Activated CD4-positive, alpha-beta T cell treated with anti-CD3 and anti-CD28 coated beads, Interleukin-2, amount 50 U/mL, for 4 hours (primary cell): ENCODE measurements at regions not wholly inside any gene's neighbourhood (a gene's known extent, or its start where the extent isn't known, plus 50 kb on each side); places are given as distances from the start of the nearest gene placed in this dataset.

Experiments used
- DNase-seq, 2 experiments: peaks; one replicate each; pipeline ENCODE4 v3.0.0-alpha.2; 2020

DNA sequence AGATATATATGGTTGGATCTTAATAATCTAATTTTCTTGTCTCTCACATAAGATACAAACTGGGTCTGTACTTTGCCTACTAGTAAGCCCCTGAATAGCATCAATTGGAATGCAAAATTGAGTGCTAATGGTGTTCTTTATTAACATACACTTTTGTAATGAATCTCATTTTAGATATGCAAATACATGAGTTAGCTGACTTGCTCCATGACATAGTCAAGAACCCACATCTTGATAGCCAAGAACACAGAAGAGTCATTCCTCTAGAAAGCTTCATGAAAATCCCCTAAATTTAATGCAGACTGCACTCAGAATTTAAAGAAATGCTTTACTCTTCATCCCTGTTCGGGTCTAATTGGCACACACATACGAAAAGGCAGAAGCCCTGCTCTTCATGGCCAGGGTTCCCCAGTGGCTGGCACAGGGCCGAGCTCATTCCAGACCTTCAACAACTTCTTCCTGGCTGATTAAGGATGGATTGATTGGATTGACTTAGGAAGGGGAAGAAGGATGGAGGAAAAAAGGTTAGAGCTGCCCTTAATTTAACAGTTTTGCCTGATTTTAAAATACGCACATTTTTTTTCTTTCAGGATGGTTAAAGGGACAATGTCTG lies 431.1 kb upstream of the KLF6 start:
- no peak for DNase-seq

DNA sequence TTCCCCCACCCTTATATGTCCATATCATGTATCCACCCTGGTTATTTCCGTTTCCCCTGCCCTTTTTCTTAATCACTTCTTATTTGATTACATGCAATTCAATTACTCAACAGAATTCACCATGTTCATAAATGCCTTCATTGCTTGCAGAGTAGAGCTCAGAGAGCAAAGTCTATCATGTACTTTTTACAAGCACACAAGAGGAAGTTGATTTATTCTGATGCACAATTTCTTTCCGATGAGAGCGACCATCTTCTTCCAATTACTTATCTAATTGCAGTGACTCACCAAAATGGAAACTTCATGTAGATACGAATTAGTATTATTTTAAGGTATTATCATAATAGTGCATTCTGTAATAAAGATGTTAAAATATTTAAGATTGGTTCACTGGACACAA lies 430.5 kb upstream of the KLF6 start:
- no peak for DNase-seq

DNA sequence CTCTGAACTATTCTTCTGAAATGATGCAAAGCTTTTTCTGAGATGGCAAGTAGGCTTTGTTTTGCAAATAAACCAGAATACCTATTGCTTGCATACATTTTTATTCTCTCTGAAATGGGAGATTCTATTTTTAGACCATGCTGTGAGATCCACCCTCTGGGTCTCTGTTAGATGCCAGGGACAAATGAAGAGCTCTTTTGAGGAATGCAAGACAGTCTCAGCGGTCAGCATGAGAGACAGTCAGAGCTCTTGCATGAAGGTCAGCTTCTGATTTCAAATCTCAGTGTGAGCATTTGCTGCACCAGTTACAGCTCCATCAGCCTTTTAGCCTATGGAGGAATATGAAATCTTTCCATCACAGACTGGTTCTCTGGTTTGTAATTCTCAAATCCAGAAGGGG lies 429.9 kb upstream of the KLF6 start:
- DNase-seq: no peak

DNA sequence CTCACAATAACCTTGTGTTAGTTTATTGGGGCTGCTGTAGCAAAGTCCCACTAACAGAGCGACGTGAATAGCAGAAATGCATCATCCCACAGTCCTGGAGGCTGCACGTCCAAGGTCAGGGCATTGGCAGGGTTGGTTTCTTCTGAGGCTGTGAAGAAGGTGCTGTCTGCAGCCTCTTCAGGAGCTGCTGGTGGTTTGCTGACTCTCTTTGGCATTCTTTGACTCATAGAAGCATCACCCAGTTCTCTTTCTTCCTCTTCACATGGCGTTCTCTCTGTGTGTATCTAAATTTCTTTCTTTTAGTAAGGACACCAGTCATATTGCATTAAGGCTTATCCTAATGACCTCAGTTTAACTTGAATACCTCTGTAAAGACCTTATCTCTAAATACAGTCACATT lies 428.4 kb upstream of the KLF6 start:
- no peak for DNase-seq

DNA sequence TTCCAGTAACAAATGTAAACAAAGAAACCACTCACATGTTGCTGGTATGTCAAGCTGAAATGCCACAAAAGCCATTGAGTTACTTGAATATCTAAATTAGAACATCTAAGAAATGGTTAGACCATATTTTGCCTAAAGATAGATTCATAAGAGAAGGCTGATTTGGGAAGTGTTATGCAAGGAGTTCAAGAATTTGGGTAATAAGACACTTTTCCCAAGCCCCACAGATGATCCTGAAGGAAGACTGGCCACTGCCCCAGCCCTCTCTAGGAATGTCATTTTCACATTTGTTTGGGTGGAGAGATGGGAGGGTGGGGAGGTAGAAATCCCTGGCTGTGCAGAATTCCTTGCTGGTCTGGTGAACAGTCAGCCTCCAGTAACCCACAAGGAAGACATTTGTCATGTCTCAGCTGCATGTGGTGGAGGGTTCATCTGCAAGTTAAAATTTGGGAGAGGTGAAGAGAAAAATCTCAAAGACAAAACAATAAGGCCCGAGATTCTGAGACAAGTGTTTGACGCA lies 427.2 kb upstream of the KLF6 start:
- no peak for DNase-seq

DNA sequence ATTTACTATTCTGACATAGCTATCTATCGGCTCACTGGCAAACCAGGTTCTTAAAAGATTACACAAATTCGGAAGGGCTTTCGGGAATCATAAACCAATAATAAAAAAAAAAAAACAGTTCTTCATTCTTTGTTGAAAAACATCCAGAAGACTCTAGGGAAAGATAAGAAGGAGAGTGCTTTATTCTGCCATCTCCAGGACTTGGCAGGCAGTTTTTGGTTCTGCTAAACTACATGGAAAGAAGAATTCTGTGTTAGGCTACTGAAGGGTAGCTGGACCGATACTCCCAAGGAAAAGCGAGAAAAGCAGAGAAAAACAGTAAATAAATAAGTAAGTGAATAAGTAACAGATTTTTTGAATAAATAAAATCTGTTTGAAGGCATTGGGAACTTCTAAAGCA lies 423.5 kb upstream of the KLF6 start:
- DNase-seq: no peak

DNA sequence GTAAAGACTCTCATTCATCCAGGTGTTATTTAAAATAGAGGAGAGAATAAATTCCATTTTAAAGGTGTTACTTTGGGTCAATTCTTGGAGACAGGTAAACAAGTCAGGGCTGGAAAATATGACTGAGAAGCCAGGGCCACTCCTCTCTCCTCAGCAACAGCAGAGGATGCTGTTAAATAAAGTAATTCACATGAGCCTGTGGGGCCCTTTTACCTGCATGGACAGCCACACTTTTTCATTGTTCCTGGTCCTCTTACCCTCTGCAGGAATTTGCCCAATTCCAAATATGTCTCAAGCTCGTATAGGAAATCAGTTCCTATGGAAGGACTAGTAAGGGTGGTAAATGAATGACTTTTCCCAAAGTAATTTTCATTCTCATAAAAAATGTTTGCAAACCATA lies 420.1 kb upstream of the KLF6 start:
- DNase-seq: no peak

DNA sequence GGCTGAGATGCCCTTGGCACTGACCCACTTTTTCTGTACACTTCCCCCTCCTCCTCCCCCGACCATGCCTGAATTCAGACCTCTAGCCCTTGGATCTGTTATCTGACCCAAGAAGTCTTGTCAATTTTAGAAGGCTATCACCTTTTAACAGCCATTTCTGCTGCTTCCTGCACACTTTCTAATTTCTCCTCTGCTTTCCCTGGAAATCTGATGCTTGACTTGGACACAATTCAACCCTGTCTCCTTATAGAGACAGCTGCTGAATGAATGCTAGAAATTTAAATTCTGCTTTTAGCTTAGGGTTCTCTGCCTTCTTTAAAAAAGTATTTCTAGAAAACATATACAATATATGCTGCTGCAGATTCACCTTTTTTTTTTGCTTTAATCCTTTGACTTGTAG lies 417.9 kb upstream of the KLF6 start:
- no peak for DNase-seq

DNA sequence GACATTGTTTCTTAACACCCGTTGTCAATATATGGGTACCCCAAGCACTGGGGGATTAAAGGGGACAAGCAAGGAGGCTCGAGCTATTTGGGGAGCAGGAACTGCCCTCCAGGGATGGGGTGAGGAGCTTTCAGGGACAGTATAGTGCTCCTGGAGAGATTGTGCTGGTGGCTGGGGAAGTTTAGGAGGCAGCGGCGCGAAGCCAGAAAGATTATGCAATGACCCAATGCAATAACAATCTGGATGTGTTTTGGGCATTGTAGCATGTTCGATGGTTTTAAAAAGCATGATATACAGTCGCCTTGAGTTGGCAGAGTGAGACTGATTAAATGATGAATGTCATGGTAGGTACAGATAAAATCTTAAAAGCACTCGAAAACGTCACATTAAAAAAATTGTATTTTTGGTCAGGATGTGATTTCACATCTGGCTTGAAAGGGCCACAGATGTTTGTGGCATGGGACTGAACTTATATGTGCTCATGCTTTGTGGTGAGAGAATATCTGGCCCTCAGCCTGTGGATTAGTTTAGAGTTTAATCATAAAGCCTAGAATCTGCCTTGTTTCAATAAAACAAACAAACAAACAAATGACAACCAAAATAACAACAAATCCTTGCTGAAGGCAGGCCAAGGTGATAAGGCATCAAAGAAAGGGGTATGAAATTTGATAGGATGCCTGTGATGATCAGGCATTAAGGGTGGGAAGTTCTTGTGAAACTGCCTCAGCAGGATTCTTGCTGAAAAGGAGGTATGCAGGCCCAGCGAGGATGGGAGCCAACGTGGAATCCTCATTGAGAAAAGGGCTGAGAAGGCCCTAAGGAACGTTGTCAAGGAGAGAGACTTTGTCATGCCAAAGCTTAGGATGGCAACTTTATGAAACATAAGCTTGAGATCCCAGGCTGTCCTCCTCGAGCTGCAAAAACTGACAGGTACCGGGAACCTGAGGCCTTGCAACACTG lies 417.1 kb upstream of the KLF6 start:
- no peak for DNase-seq

DNA sequence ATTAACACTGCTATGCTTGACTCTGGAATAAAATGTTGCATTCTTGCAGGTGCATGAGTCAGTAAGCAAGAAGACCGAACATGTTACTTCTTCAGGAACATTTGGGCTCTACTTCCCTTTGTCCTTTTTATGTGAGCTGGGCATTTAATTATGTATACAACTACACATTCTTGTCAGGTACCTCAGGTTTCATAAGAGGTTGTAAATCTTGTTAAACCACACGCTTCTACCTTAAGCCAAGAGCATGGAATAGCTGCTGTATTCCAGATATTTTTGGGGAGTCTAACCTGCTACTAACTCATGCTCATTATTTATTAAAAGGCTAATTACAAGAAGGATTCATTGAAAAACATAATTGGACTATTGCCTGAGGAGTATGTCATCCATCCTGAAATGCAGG lies 414.2 kb upstream of the KLF6 start:
- DNase-seq: no peak

DNA sequence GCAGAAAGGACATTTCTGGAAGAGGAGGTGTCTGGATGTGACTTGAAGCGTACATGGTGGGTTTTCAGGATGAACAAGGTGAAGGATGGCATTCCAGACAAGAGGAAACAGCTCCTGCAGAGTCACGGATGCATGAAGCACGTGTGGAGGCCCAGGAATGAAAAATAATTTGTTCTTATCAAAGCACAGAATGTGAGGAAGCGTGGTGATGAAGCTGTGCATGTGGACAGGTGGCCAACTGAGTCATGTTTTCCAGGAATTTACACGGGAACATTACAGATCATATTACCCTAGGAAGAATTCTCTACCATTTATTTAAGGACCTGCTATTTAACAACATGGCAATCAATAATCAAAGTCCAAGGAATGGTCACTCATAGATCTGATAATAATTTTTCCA lies 413.2 kb upstream of the KLF6 start:
- no peak for DNase-seq

DNA sequence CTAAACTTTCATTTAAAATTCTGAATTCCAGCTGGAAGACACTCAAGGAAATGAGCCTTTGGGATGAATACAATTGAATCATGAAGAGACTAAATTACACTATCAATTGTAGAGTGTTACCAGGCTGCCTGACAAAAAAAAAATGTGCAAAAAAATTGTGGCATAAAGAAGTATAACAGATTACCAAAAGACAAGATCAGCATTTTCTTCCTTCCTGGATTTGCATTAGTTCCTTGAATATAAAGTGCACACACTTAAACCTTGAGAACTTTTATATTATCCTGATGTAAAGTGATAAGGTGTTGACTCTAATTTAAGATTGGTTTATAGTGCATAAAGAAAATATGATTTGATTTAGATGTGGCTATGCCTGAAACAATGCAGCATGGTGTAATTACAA lies 412.7 kb upstream of the KLF6 start:
- no peak for DNase-seq

DNA sequence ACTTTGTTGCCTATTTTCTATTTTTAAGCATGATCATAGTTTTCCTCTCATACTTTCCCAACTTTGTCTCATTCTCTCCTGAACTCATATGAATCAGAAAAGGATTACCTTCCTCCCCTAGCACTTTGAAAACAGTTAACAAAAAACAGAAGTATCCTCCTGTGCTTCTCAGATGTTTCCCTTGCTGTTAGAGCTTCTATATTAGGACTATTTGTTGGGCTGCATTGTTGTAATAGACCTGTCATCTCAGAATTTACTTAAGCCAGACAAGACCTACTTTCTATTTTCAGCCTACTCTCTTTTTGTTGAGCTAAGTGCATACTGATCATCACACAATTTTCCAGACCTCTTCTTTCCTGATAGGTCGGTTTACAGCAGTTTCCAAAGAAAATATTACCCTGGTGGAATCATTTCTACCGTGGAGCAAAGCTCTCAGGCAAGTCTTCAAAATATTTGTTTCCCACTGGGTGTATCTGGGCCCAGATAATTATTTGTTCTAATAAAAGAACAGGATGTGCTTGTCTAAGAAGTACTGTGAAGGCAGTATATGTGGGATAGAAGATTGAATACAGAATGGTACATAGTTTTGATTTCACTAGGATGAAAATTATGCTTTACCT lies 411.9 kb upstream of the KLF6 start:
- DNase-seq: no peak

DNA sequence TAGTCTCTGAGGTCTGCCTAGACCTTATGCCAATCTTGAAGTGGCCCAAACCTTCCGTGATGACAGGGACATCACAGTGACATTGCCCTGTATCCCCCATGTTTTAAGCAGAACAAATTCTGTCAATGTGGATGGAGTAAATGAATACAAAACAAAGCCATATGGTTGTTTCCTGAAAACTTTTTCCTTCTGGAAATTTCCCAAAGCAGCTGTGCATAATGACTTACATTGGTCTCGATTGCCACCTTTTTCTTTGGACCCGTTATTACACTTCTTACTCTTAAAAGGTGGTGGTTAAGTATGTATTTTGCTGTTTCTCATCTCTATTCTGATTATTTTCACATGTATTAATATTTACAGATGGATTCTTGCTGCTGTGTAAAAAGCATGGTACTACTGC lies 411.2 kb upstream of the KLF6 start:
- DNase-seq: no peak

DNA sequence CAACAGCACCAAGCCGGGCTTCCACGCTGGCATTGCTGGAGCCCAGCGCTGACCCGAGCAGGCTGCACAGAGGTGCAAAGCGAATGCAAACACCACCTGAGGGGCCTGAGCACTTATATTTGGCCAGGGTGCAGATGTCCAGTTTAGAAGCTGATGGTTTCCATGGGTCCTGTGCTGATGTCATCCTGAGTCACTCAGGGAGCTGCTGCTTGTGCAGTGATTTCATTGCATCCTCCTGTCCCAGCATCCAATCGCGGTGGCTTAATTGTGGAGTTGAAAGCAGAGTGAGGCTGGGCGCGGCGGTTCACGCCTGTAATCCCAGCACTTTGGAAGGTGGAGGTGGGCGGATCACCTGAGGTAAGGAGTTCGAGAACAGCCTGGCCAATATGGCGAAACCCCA lies 410.2 kb upstream of the KLF6 start:
- DNase-seq: no peak

DNA sequence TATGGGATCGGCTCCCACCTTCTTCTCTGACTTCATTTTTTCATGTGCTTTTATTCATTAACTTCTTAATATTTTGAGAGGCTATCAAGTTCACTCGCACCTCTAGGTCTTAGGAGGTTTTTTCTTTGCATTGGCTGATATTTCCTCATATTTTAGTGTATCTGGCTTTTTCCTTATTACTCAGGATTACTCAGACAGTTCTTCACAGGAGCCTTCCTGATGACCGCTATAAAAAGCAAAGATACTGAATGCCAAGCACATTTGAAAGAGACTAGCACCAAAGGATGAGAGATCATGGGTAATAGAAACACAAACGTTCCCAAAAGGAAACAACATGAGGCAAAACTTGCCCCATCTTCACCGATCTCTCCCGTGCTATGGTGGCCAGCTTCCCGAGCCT lies 409.2 kb upstream of the KLF6 start:
- DNase-seq: no peak

DNA sequence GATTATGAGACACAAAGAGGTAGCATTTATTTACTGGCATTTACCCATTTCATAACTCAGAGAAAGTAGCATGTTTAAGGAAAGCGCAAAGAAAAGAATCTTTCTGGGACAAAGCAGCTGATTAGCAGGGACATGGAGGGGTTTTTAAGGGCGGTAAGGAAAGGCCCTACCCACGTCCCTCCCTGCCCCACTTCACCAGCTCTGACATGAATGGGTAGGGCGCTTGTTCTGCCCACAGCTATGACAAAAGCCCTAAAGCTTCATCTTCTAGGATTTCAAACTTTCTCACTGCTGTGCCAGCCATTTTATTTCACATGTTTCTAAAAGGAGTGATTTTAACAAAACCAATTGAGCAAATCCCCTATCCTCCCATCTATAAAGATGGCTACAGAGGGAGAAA lies 406.9 kb upstream of the KLF6 start:
- no peak for DNase-seq

DNA sequence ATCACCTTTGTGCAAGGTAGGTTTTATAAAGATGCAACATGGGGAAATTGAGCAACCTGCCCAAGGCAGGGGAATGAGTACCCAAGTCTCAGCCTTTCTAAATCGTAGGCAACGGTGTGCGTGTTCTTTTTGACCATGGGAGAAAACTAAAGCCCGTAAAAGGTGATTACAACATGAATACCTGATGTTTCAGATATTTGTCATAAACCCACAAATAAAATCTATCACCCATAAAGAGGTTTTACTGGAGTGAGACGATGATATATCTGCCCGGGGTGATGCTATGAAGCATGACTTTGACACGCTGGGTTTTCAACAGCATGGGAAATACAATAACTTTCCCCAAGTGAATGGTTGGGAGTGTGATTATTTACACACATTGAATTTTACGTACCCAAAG lies 406.3 kb upstream of the KLF6 start:
- no peak for DNase-seq

DNA sequence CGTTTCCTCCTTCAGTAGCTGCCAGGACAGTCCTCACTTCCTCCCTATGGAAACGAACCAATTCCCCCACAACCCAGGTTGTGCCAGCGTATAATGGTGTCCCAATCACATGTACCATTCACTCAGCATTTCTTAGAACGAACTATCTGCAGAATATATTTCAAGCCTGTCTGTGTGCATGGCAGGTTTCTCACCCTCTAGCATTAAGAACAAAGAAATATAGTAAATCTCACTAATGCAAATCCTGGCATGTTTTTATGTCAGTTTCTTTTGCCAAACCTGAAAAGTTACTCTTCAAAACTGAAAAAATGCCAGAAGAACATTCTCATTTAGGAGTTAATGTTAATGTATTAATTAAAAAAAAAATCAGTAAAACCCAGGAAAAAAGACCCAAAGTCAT lies 405.9 kb upstream of the KLF6 start:
- no peak for DNase-seq

DNA sequence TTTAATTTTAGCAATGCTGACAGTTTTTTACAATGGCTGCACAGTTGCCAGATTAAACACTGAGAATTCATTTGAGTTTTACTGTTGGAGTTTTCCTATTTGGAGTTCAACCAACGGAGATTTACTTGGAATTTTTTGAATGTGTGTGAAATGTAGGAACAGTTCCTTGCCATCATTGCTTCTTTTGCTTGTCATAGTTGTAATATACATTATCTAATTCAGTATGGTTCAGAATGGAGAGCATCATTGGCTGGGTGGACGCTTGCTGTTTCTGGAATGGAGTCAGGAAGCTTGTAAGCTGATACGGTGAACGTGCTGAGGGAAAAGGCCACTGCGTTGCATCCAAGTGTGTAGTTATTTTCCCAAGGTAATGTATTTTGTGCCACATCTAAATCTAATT lies 404.3 kb upstream of the KLF6 start:
- DNase-seq: no peak

DNA sequence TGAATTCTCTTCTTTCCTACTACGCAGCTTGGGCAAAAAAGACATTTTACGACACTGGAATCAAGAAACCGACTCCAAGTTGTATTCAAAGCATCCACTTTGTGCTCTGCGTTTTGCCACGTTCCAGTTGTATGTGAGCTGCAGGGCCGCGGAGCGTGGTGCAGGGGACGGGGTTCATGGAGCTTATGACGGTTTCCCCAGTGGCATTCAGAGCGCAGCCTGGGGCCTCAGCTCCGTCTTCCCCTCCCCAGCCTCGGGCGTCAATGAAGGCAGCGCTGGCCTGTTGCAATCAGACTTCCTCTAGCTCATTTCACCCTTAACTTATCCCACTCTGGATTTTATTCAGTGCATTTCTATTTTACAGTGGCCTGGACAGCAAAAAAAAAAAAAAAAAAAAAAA lies 403.4 kb upstream of the KLF6 start:
- DNase-seq: no peak

DNA sequence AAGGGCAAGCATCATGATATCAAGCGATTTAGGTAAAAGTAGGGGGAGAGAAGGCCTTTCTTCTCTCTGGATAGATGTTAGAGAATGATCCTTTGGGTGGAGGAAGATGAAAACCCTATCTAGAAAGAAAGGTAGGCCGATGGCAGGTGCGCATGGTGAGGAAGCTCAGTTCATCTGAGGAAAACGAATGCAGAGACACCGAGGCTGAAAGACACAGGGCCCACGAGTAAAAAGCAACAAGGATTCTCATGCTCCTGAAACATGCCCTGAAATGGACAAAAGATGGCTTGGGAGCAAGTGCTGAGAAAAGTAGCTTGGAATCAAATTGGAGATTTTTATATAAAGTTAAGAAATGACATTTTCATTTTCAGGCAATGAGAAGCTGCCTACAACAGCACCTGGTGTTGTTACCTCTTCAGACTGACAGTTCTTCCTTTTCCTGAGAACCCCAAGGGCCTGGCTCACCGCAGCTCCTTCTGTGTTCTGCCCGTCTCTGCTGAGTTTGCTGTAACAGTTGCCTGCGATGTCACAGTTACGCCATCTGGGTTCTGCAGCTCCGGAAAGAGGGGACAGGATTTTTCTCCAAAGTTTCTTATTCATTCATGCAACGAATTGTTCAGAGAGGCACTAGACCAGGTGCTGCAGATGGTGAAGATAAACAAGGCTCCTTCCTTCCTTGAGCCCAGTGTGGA lies 402.0 kb upstream of the KLF6 start:
- no peak for DNase-seq

DNA sequence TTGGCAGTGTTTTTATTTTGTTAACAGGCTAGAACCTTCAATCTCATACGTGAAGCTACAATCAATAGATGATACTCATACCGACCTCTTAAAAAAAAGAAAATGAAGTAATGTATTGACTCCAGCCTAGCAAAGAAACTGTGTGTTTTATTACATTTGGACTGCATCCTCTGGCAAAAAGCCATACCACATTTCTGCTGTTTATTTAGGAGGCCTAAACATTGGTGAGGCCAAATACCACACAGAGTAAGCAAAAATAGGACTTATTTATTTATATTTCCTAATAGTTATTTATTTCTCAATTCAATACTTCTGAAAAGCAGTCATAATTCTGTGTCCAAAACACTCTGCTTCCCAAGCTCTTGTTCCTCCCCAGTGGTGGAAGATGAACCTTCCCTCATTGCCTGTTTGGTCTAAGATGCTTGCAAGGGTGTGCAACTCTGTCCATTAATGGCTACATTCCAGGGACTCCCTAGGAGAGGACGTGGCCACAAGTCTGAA lies 398.8 kb upstream of the KLF6 start:
- no peak for DNase-seq
